ENCODE measurements at regions not wholly inside any gene's neighbourhood (a gene's known extent, or its start where the extent isn't known, plus 50 kb on each side); places are given as distances from the start of the nearest gene placed in this dataset.
"Not testable (repeated sequence)": the region's sequence is repeated elsewhere in the genome, so short reads cannot be mapped to it uniquely, and the experiment has no call there.

DNA sequence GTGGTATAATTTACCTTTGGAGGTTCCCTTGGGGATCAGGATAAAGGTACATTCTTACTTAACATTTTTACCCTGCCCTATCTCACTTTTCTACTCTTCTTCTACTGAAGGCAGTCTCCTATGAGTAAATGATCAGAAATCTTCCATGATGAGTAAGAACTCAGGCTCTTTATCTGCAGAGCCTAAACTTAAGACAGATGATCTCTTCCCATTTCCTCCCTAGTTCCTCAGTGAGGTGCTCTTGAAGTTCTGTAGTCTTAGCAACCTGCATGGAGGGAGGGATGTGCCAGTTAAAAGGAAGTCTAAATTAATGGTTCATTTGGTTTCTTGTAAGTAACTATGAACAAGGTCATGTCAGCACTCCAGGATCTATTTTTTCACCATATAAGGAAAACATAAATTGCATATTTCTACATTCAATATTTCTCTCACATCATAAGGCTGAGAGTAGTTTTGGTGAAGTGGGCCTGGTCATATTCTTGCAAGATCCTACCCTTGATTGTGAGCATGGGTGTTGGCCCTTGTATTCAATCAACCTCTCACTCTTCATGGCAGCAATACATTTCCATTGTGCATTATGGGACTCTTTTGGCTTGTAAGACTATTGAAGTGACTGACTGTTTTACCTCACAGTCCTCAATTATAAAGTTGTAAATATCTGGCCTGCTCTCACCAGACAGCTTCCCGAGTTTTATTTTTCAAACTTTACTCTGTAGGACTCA is 295.5 kb downstream of the SLC7A11 start:
- H3K27ac ChIP-seq = no peak overlapping the region
- H3K36me3 ChIP-seq = no peaks in the 10 kb centered on the region
- no peak for DNase-seq (ENCODE audit: low spot score)
- intact Hi-C loops (cut with DNase I) = no loop called here
- H3K27me3 ChIP-seq (replicated peaks; ENCODE audit: insufficient read depth) = no peaks in the 10 kb centered on the region
- H3K9me3 ChIP-seq = no peaks in the 10 kb centered on the region
- WGBS = 45% methylated on average over 1 of the region's 1 CpG
- peaks cover 6% of the 10 kb centered on the region for H3K4me1 ChIP-seq (replicated peaks)
- TF ChIP-seq CTCF (IDR thresholded peaks at IDR 0.05) = no peak
- no peak for TF ChIP-seq POLR2A (IDR thresholded peaks at IDR 0.05)
- TF ChIP-seq POLR2AphosphoS5 (IDR thresholded peaks at IDR 0.05) = no peak
- no peak overlapping the region for H3K4me3 ChIP-seq

- WGBS = 93% methylated on average over 15 of the region's 15 CpGs
- H3K4me3 ChIP-seq; DNase-seq (ENCODE audit: low spot score); H3K36me3 ChIP-seq; H3K9me3 ChIP-seq; intact Hi-C loops (cut with DNase I); H3K27ac ChIP-seq; H3K27me3 ChIP-seq (replicated peaks; ENCODE audit: insufficient read depth); H3K4me1 ChIP-seq (replicated peaks): not testable (repeated sequence)
Observed at GRCh38 chr4:137942815-137943214, 299.3 kb downstream of the SLC7A11 start.

DNA sequence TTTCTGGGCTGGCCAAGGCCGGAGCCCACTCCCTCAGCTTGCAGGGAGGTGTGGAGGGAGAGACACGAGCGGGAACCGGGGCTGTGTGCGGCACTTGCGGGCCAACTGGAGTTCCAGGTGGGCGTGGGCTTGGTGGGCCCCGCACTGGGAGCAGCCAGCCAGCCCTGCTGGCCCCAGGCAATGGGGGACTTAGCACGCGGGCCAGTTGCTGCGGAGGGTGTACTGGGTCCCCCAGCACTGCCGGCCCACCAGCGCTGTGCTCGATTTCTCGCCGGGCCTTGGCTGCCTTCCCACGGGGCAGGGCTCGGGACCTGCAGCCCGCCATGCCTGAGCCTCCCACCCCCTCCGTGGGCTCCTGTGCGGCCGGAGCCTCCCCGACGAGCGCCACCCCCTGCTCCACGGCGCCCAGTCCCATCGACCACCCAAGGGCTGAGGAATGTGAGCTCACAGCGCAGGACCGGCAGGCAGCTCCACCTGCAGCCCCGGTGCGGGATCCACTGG is 300.1 kb downstream of the SLC7A11 start:
- 95% methylated on average over 17 of the region's 32 CpGs for WGBS
- intact Hi-C loops (cut with DNase I); H3K4me3 ChIP-seq; H3K27me3 ChIP-seq (replicated peaks; ENCODE audit: insufficient read depth); H3K27ac ChIP-seq; H3K9me3 ChIP-seq; DNase-seq (ENCODE audit: low spot score); H3K4me1 ChIP-seq (replicated peaks); H3K36me3 ChIP-seq: not testable (repeated sequence)

DNA sequence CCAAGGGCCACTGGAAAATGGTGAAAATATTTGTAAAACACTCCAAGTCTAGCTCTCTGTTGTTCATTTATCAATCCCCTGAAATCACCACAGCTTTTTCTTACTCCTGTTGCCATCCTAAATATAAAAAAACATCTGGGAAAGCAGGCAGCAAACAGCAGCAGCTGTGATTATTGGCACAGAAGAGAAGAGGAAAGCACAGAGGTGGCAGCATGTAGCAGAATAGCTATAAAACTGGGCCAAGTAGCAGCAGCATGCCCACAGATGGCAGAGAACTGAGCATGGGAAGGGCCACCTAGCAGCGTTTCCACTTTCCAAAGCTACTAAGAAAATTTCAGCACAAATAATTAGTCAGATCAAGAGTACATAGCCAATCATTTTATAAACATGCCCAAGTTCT is 307.2 kb downstream of the SLC7A11 start:
- Histone ChIP-seq H3K4me3 (no peak overlapping the region), H3K4me1 (replicated peaks) (no peaks in the 10 kb centered on the region), H3K9me3 (no peaks in the 10 kb centered on the region), H3K27ac (no peak overlapping the region), H3K27me3 (replicated peaks; ENCODE audit: insufficient read depth) (no peaks in the 10 kb centered on the region), H3K36me3 (no peaks in the 10 kb centered on the region)
- 34% methylated on average over 1 of the region's 1 CpG for WGBS
- TF ChIP-seq CTCF (IDR thresholded peaks at IDR 0.05) (no peak), POLR2AphosphoS5 (IDR thresholded peaks at IDR 0.05) (no peak), POLR2A (IDR thresholded peaks at IDR 0.05) (no peak)
- intact Hi-C loops (cut with DNase I) = no loop called here
- no peak for DNase-seq (ENCODE audit: low spot score)

- TF ChIP-seq CTCF (IDR thresholded peaks at IDR 0.05) = no peak
- no peak for TF ChIP-seq POLR2AphosphoS5 (IDR thresholded peaks at IDR 0.05)
- no peak for TF ChIP-seq POLR2A (IDR thresholded peaks at IDR 0.05)
- no peak for DNase-seq (ENCODE audit: low spot score)
- no peaks in the 10 kb centered on the region for H3K9me3 ChIP-seq
- H3K4me1 ChIP-seq (replicated peaks) = no peaks in the 10 kb centered on the region
- no peaks in the 10 kb centered on the region for H3K36me3 ChIP-seq
- intact Hi-C loops (cut with DNase I) = no loop called here
- WGBS = 32% methylated on average over 2 of the region's 2 CpGs
- no peaks in the 10 kb centered on the region for H3K27me3 ChIP-seq (replicated peaks; ENCODE audit: insufficient read depth)
- H3K27ac ChIP-seq = no peak overlapping the region
- no peak overlapping the region for H3K4me3 ChIP-seq
Observed at GRCh38 chr4:137934046-137934445, 308.1 kb downstream of the SLC7A11 start.

GRCh38 chr4:137927972-137928371 is 314.2 kb downstream of the SLC7A11 start:
- Histone ChIP-seq H3K4me3 (no peak overlapping the region), H3K27me3 (replicated peaks; ENCODE audit: insufficient read depth) (no peaks in the 10 kb centered on the region), H3K27ac (no peak overlapping the region), H3K36me3 (no peaks in the 10 kb centered on the region), H3K9me3 (no peaks in the 10 kb centered on the region), H3K4me1 (replicated peaks) (no peaks in the 10 kb centered on the region)
- intact Hi-C loops (cut with DNase I) = no loop called here
- DNase-seq (ENCODE audit: low spot score) = no peak
- TF ChIP-seq CTCF (IDR thresholded peaks at IDR 0.05) = no peak
- TF ChIP-seq POLR2AphosphoS5 (IDR thresholded peaks at IDR 0.05) = no peak
- TF ChIP-seq POLR2A (IDR thresholded peaks at IDR 0.05) = no peak
- WGBS = 42% methylated on average over 1 of the region's 1 CpG
